Cardiac muscle cell (in vitro differentiated cells and primary cell): ENCODE measurements at regions not wholly inside any gene's neighbourhood (a gene's known extent, or its start where the extent isn't known, plus 50 kb on each side); places are given as distances from the start of the nearest gene placed in this dataset.
"Not testable (repeated sequence)": the region's sequence is repeated elsewhere in the genome, so short reads cannot be mapped to it uniquely, and the experiment has no call there.

Experiments
- DNase-seq, 2 donors: peaks; one replicate each; pipeline versions ENCODE4 v3.0.0 to v3.0.0-alpha.2; 2010 to 2017; ENCODE audit warnings: low read depth in 1 of 2, low spot score in 1 of 2
- H3K27ac ChIP-seq: fragments of 200-600 bp; sonication (generic); 2 replicates; pipeline ENCODE4 v1.5.1; 2016
- H3K27me3 ChIP-seq: fragments of 200-600 bp; sonication (generic); 2 replicates; pipeline ENCODE4 v1.6.0; 2016; ENCODE audit warnings: control low read depth
- H3K36me3 ChIP-seq: fragments of 200-600 bp; sonication (generic); 2 replicates; pipeline ENCODE4 v1.5.1; 2016; ENCODE audit warnings: control low read depth
- H3K4me1 ChIP-seq: fragments of 200-600 bp; sonication (generic); 2 replicates; pipeline ENCODE4 v1.8.1; 2017; ENCODE audit warnings: low read depth, mild to moderate bottlenecking, mixed run types
- H3K4me3 ChIP-seq: fragments of 200-600 bp; sonication (generic); 2 replicates; pipeline ENCODE4 v1.5.1; 2016; ENCODE audit warnings: mild to moderate bottlenecking
- H3K9me3 ChIP-seq: fragments of 200-600 bp; sonication (generic); 2 replicates; pipeline ENCODE4 v1.5.1; 2017; ENCODE audit warnings: low read depth, mild to moderate bottlenecking, control low read depth
- CTCF ChIP-seq: IDR thresholded peaks from 2 replicates; pipeline ENCODE4 v1.5.1; 2012; ENCODE audit warnings: low read depth, mild to moderate bottlenecking, low read length

DNA sequence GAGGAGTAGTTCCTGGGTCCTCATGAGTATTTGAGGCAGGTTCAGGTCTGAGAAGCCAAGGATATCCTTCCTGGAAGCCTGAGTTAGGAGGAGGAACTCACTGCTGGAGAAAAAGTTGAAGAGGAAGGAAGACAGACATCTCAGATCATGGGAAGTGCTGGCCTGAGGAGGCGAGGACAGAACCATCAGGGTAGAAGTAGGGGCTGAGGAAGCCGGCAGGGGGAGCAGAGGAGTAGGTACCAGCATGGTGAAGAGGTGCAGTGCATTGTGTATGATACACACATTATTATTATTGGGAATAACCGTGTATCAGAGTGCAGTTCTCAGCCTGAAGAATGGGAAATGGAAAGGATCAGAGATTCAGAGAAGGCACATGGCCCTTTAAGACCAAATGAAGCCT lies 103.2 kb upstream of the PRB2 start:
- H3K9me3 ChIP-seq, H3K27ac ChIP-seq, H3K4me3 ChIP-seq, DNase-seq, H3K4me1 ChIP-seq, H3K36me3 ChIP-seq: not testable (repeated sequence)
- peaks cover 47% of the 10 kb centered on the region for H3K27me3 ChIP-seq
- peak; percentile 21 for TF ChIP-seq CTCF

DNA sequence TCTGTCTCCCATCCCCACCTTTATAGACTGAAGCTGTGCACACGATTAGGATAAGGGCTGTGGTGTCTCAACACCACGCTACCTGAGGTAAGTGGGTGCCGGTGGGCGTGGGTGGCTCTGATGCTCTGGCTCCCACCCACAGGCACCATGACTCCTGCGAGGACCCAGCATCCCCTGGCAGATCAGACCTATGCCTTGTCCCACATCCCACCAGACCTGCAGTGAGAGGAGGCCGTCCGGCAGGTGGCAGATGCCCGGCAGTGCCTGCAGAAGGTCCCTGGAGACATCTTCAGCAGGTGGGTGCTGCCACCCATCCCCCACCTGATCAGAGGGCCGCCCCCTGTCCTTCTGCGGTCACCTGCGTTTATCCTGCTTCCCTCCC lies 104.4 kb upstream of the PRB2 start:
- H3K4me1 ChIP-seq: peaks cover 3% of the 10 kb centered on the region
- no peaks in the 10 kb centered on the region for H3K36me3 ChIP-seq
- no peak overlapping the region for H3K4me3 ChIP-seq
- TF ChIP-seq CTCF: no peak
- H3K27ac ChIP-seq: no peak overlapping the region
- no peak for DNase-seq
- H3K27me3 ChIP-seq: peaks cover 60% of the 10 kb centered on the region
- no peaks in the 10 kb centered on the region for H3K9me3 ChIP-seq

GRCh38 chr12:11500188-11500860 lies 105.0 kb upstream of the PRB2 start:
- H3K27me3 ChIP-seq: peaks cover 60% of the 10 kb centered on the region
- H3K36me3 ChIP-seq: no peaks in the 10 kb centered on the region
- DNase-seq: peak; percentile 85 to 97
- no peaks in the 10 kb centered on the region for H3K9me3 ChIP-seq
- H3K4me1 ChIP-seq: peaks cover 3% of the 10 kb centered on the region
- no peak overlapping the region for H3K27ac ChIP-seq
- no peak overlapping the region for H3K4me3 ChIP-seq
- no peak for TF ChIP-seq CTCF

GRCh38 chr12:11500861-11501230 lies 105.5 kb upstream of the PRB2 start:
- H3K9me3 ChIP-seq: no peaks in the 10 kb centered on the region
- no peak overlapping the region for H3K27ac ChIP-seq
- no peak for DNase-seq
- H3K36me3 ChIP-seq: no peaks in the 10 kb centered on the region
- H3K4me3 ChIP-seq: no peak overlapping the region
- peaks cover 3% of the 10 kb centered on the region for H3K4me1 ChIP-seq
- H3K27me3 ChIP-seq: peaks cover 60% of the 10 kb centered on the region
- no peak for TF ChIP-seq CTCF

GRCh38 chr12:11508699-11509098 lies 113.3 kb upstream of the PRB2 start:
- Histone ChIP-seq H3K27ac (no peak overlapping the region), H3K36me3 (no peaks in the 10 kb centered on the region), H3K9me3 (no peaks in the 10 kb centered on the region), H3K4me3 (no peak overlapping the region), H3K4me1 (no peaks in the 10 kb centered on the region), H3K27me3 (peaks cover 12% of the 10 kb centered on the region)
- peak in 1 of 2 donors; percentile 28 for DNase-seq
- no peak for TF ChIP-seq CTCF
